Osteoblast (primary cell): ENCODE measurements at regions not wholly inside any gene's neighbourhood (a gene's known extent, or its start where the extent isn't known, plus 50 kb on each side); places are given as distances from the start of the nearest gene placed in this dataset.

Experiments used
- DNase-seq: peaks from one replicate; pipeline ENCODE4 v3.0.0; 2011; ENCODE audit warnings: low spot score, mixed read lengths; ENCODE audit not compliant: insufficient read length; ENCODE audit errors: missing footprints
- H2AFZ ChIP-seq: 2 replicates; pipeline ENCODE4 v1.6.0; 2011; ENCODE audit warnings: mild to moderate bottlenecking, low read length
- H3K27ac ChIP-seq: 2 replicates; pipeline ENCODE4 v1.5.1; 2011; ENCODE audit warnings: mild to moderate bottlenecking, low read depth, low read length, moderate library complexity
- H3K27me3 ChIP-seq: 2 replicates; pipeline ENCODE4 v1.6.0; 2012; ENCODE audit warnings: mild to moderate bottlenecking, control low read depth, inconsistent platforms, low read length, moderate library complexity; ENCODE audit not compliant: insufficient read depth
- H3K36me3 ChIP-seq: 2 replicates; pipeline ENCODE4 v1.5.1; 2011; ENCODE audit warnings: mild to moderate bottlenecking, low read length, control low read depth, moderate library complexity; ENCODE audit not compliant: insufficient read depth
- H3K4me1 ChIP-seq: 2 replicates; pipeline ENCODE4 v1.5.1; 2011; ENCODE audit warnings: mild to moderate bottlenecking, low read length, control low read depth, moderate library complexity; ENCODE audit not compliant: insufficient read depth
- H3K4me2 ChIP-seq: 2 replicates; pipeline ENCODE4 v1.6.0; 2011; ENCODE audit warnings: mild to moderate bottlenecking, low read length; ENCODE audit not compliant: insufficient read depth
- H3K4me3 ChIP-seq: fragments of 200-600 bp; sonication (generic); 3 replicates; pipeline ENCODE4 v1.5.1; 2012; ENCODE audit warnings: mild to moderate bottlenecking, low read length, inconsistent platforms; ENCODE audit not compliant: insufficient read depth
- H3K79me2 ChIP-seq: 2 replicates; pipeline ENCODE4 v1.6.0; 2012; ENCODE audit warnings: mild to moderate bottlenecking, low read length, control low read depth, inconsistent platforms; ENCODE audit not compliant: insufficient read depth
- H3K9me3 ChIP-seq: 2 replicates; pipeline ENCODE4 v1.5.1; 2011; ENCODE audit warnings: low read depth, low read length, control low read depth
- H4K20me1 ChIP-seq: 2 replicates; pipeline ENCODE4 v1.6.0; 2012; ENCODE audit warnings: mild to moderate bottlenecking, low read length, control low read depth; ENCODE audit not compliant: insufficient read depth
- TF ChIP-seq, protein P1 (sequence below): IDR thresholded peaks from 2 replicates; pipeline ENCODE4 v1.5.1; 2011; ENCODE audit warnings: mild to moderate bottlenecking, low read depth, low read length, moderate library complexity; ENCODE audit errors: extremely low read depth

GRCh38 chr6:18845896-18846295 is 458.7 kb downstream of the RNF144B start:
- Histone ChIP-seq H3K4me2 (no peak overlapping the region), H3K36me3 (no peaks in the 10 kb centered on the region), H3K4me1 (no peaks in the 10 kb centered on the region), H2AFZ (no peak overlapping the region), H3K4me3 (no peak overlapping the region), H3K79me2 (no peaks in the 10 kb centered on the region), H4K20me1 (no peaks in the 10 kb centered on the region), H3K27me3 (no peaks in the 10 kb centered on the region), H3K9me3 (no peaks in the 10 kb centered on the region), H3K27ac (no peak overlapping the region)
- DNase-seq, result no peak
- TF ChIP-seq, protein P1, sequence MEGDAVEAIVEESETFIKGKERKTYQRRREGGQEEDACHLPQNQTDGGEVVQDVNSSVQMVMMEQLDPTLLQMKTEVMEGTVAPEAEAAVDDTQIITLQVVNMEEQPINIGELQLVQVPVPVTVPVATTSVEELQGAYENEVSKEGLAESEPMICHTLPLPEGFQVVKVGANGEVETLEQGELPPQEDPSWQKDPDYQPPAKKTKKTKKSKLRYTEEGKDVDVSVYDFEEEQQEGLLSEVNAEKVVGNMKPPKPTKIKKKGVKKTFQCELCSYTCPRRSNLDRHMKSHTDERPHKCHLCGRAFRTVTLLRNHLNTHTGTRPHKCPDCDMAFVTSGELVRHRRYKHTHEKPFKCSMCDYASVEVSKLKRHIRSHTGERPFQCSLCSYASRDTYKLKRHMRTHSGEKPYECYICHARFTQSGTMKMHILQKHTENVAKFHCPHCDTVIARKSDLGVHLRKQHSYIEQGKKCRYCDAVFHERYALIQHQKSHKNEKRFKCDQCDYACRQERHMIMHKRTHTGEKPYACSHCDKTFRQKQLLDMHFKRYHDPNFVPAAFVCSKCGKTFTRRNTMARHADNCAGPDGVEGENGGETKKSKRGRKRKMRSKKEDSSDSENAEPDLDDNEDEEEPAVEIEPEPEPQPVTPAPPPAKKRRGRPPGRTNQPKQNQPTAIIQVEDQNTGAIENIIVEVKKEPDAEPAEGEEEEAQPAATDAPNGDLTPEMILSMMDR, result no peak

GRCh38 chr6:18846327-18846726 is 459.2 kb downstream of the RNF144B start:
- Histone ChIP-seq H3K27me3 (no peaks in the 10 kb centered on the region), H4K20me1 (no peaks in the 10 kb centered on the region), H2AFZ (no peak overlapping the region), H3K9me3 (no peaks in the 10 kb centered on the region), H3K4me2 (no peak overlapping the region), H3K4me1 (no peaks in the 10 kb centered on the region), H3K27ac (no peak overlapping the region), H3K79me2 (no peaks in the 10 kb centered on the region), H3K4me3 (no peak overlapping the region), H3K36me3 (no peaks in the 10 kb centered on the region)
- DNase-seq, result no peak
- TF ChIP-seq, protein P1, result no peak

- DNase-seq, result no peak
- Histone ChIP-seq H2AFZ (no peak overlapping the region), H3K4me2 (no peak overlapping the region), H3K27me3 (no peaks in the 10 kb centered on the region), H3K36me3 (no peaks in the 10 kb centered on the region), H3K27ac (no peak overlapping the region), H4K20me1 (no peaks in the 10 kb centered on the region), H3K4me1 (no peaks in the 10 kb centered on the region), H3K4me3 (no peak overlapping the region), H3K79me2 (no peaks in the 10 kb centered on the region), H3K9me3 (no peaks in the 10 kb centered on the region)
- TF ChIP-seq, protein P1, result no peak
Measured at GRCh38 chr6:18861204-18861603, 474.1 kb downstream of the RNF144B start.

GRCh38 chr6:18883268-18883667 is 496.1 kb downstream of the RNF144B start:
- Histone ChIP-seq H3K4me2 (no peak overlapping the region), H3K4me1 (no peaks in the 10 kb centered on the region), H3K36me3 (no peaks in the 10 kb centered on the region), H3K27ac (no peak overlapping the region), H3K79me2 (no peaks in the 10 kb centered on the region), H3K4me3 (no peak overlapping the region), H4K20me1 (no peaks in the 10 kb centered on the region), H3K9me3 (no peaks in the 10 kb centered on the region), H2AFZ (no peak overlapping the region), H3K27me3 (no peaks in the 10 kb centered on the region)
- TF ChIP-seq, protein P1, result no peak
- no peak for DNase-seq
